HPDE6-E6E7 (cell line): ENCODE measurements at regions not wholly inside any gene's neighbourhood (a gene's known extent, or its start where the extent isn't known, plus 50 kb on each side); places are given as distances from the start of the nearest gene placed in this dataset.

Experiments used
- DNase-seq: peaks from one replicate; pipeline ENCODE4 v3.0.0; 2011; ENCODE audit warnings: missing footprints; ENCODE audit errors: extremely low spot score

- no peak for DNase-seq
These were observed 92.9 kb downstream of the TXNL1 start for GRCh38 chr18:56545464-56545863.

GRCh38 chr18:56542476-56542875 is 95.9 kb downstream of the TXNL1 start:
- DNase-seq = no peak

DNA sequence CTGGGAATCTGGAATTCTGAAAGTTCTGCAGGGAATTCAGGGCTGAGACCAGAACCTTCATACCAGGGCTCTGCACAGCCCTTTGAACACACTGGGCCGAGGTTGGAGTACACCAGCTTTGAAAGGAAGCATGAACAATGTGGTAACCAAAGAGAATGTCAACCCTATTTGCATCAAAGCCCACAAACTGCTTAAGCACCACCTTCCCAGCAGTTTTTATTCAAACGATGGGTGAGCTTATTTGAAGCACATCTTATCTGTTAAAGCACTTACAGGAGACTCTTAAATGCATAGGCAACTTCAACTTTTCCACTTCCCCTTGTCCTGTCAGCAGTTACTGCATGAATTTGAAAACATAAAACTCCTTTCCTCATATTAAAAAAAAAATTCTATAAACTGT is 96.6 kb downstream of the TXNL1 start:
- DNase-seq = no peak

GRCh38 chr18:56541340-56541739 is 97.1 kb downstream of the TXNL1 start:
- no peak for DNase-seq

- no peak for DNase-seq
These were observed 99.6 kb downstream of the TXNL1 start for GRCh38 chr18:56538746-56539145.

DNA sequence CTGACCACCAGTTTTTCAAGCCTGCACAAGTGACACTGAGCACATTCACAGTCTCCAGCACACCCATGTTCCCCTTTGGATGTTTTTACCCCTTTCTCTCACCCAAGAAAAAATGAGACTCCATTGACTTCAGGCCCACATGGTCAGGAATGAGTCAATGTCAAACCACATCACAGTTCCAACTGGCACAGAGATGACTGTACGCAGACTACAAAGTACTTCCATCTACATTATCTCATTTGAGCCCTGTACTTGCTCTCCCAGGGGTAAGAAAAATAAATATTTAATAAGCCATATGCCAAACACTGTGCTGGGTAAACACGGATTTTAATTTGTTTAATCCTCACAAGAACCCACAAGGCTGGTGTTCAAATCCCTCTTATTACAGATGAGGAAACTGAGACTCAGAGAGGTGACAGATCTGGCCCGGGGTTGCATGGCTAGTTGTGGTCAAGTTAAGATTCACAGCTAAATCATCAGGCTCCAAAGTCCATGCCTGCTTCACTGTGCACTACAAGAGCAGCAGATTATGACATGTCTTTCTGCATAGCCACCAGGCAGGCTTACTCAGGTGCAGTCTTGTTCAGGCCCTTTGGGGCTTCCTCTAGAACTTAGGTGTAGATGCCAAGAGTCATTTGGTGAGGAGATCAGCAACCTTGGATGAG is 106.1 kb downstream of the TXNL1 start:
- no peak for DNase-seq

- DNase-seq = no peak
These were observed 115.6 kb downstream of the TXNL1 start for GRCh38 chr18:56522816-56523215.

GRCh38 chr18:56521263-56521662 is 117.1 kb downstream of the TXNL1 start:
- no peak for DNase-seq

GRCh38 chr18:56517761-56518160 is 120.6 kb downstream of the TXNL1 start:
- DNase-seq = no peak

- no peak for DNase-seq
These were observed 121.2 kb downstream of the TXNL1 start for GRCh38 chr18:56517196-56517595.

GRCh38 chr18:56516789-56517188 is 121.6 kb downstream of the TXNL1 start:
- no peak for DNase-seq

GRCh38 chr18:56515522-56515921 is 122.9 kb downstream of the TXNL1 start:
- DNase-seq = no peak

DNA sequence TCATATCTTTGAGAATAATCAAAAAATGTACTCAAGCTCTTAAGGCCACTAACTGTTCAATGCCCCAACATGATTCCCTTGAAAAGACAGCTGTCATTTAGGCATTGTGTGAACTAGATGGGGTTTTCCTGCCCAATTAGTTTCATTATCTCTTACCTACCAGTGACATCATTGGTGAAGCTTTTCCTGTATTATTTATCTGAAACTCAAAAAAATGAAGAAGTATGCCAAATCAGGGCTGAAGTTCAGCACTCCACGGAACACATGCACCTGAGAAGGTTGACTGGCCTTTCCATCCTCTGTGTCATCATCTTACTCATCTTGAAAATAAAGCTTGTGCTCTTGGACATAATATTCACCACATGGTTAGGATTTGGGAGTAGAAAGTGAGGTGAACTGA is 126.4 kb downstream of the TXNL1 start:
- no peak for DNase-seq

DNA sequence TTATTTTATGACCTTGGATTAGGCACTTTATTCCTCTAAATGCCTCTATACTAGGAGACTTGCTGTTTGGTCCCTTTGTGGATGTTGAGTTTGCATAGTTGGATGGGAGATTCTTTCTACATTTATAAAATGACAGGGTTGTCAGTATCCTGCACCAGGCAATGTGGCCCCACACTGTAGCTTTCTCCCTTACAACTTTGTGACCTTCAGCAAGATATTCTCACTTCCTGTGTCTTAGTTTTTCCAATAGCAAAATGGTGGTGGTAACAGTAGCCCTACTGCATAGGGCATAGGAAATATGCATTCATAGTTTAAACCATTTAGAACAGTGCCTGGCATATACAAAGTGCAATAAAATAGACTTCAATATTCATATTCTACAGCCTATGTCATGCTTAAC is 128.3 kb downstream of the TXNL1 start:
- DNase-seq = no peak

- DNase-seq = no peak
These were observed 128.7 kb downstream of the TXNL1 start for GRCh38 chr18:56509656-56510055.

GRCh38 chr18:56508370-56509036 is 129.9 kb downstream of the TXNL1 start:
- DNase-seq = no peak

GRCh38 chr18:56505971-56506370 is 132.4 kb downstream of the TXNL1 start:
- DNase-seq = no peak

DNA sequence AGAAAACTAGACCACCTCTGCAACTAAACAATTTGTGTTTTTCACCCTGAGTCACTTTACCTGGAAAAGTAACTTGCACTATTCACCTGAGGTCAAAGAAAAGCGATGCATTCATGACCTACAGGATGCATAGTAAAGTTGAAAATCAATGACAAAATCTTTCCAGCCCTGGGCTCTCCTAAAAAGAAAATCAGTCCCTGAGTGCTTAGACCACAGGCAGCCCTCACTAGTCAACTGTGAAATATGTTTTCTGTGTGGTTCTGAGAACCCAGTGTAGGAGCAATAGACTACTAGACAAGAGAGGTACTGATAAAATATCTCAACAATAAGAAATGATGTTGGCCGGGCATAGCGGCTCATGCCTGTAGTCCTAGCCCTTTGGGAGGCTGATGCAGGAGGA is 133.1 kb downstream of the TXNL1 start:
- DNase-seq = no peak

DNA sequence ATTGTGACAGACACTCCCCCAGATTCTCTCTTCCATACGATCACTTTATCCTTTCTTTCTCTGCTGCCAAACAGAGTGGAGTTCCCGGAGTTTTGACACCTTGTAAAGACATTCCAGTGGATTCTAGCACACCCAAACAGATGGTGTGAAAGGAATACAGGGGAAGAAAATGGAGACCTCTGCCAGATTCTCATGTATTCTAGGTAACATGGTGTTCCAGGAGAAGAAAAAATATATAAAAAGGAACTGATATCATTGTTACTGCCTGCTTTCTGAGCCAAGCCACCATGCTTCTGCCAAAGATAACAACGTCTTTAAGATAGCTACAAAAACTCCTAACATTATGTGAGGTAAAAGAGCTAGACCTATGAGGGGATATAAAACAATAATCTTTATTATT is 136.5 kb downstream of the TXNL1 start:
- DNase-seq = no peak

- DNase-seq = no peak
These were observed 142.5 kb downstream of the TXNL1 start for GRCh38 chr18:56495884-56496283.

DNA sequence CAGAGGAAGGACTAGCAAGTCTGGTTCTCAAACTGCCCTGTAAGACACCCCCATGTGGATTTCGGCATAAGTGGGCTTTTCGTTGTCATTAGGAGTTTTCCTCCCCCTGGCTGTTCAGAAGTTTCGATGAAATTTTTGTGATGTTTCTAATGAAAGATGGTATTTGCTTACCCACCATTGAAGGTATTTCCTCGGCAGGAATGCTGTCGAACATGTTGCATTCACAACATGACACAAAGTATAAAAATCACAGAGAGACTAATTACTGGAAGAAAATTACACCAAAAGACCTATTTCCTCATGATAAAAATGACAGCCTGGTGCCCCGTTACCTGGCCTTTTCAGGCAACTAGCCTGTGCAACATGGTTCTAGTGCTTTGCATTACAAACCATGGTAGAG is 144.9 kb downstream of the TXNL1 start:
- no peak for DNase-seq

- DNase-seq = no peak
These were observed 146.3 kb downstream of the TXNL1 start for GRCh38 chr18:56492136-56492535.

DNA sequence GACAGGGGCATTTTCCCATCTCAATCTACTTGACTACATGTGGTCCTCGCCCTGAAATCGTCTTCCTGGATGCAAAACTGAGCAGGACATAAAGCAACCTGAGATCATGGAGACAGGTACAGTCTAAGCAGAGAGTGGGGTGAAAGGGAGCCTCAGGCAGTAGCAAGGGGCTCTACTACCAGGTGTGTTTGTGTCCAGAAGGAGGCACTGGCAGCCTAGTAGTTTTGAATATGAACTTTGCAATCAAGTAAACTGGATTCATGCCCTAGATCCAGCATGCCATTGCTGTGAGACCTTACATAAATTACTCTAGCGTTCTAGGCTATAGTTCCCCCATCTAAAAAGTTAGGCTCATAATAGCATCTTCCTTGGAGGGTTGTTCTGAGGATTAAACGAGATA is 147.4 kb downstream of the TXNL1 start:
- no peak for DNase-seq

GRCh38 chr18:56489893-56490292 is 148.5 kb downstream of the TXNL1 start:
- DNase-seq = no peak
